DOHH2 (cell line): ENCODE measurements at regions not wholly inside any gene's neighbourhood (a gene's known extent, or its start where the extent isn't known, plus 50 kb on each side); places are given as distances from the start of the nearest gene placed in this dataset.
A peak's percentile ranks its signal among the peaks of the same experiment; 100 is the strongest.
"Not testable (repeated sequence)": the region's sequence is repeated elsewhere in the genome, so short reads cannot be mapped to it uniquely, and the experiment has no call there.

ENCODE experiments used
- H3F3A ChIP-seq: fragments of 200-600 bp; sonication (generic), shearing (Covaris generic); 2 replicates; pipeline ENCODE4 v1.6.0; 2016; ENCODE audit warnings: antibody characterized with exemption, mild to moderate bottlenecking; ENCODE audit not compliant: control insufficient read depth, insufficient read depth
- H3K27ac ChIP-seq: fragments of 200-600 bp; sonication (generic); 2 replicates; pipeline ENCODE4 v1.5.1; 2014; ENCODE audit warnings: low read depth, mild to moderate bottlenecking, low read length, moderate library complexity
- H3K27me3 ChIP-seq: fragments of 200-600 bp; sonication (generic); 2 replicates; pipeline ENCODE4 v1.6.1; 2014; ENCODE audit warnings: mild to moderate bottlenecking, low read length, mixed read lengths; ENCODE audit not compliant: control insufficient read depth
- H3K36me3 ChIP-seq: fragments of 200-600 bp; sonication (generic); 2 replicates; pipeline ENCODE4 v1.6.1; 2014; ENCODE audit warnings: mild to moderate bottlenecking, low read length, moderate library complexity, mixed read lengths; ENCODE audit not compliant: control insufficient read depth
- H3K4me1 ChIP-seq: fragments of 200-600 bp; sonication (generic); 2 replicates; pipeline ENCODE4 v1.6.1; 2014; ENCODE audit warnings: mild to moderate bottlenecking, low read length, mixed read lengths; ENCODE audit not compliant: control insufficient read depth
- H3K4me2 ChIP-seq: fragments of 200-600 bp; sonication (generic); 2 replicates; pipeline ENCODE4 v1.6.0; 2014; ENCODE audit warnings: mild to moderate bottlenecking, low read length, moderate library complexity
- H3K4me3 ChIP-seq: fragments of 200-600 bp; sonication (generic); 2 replicates; pipeline ENCODE4 v1.5.1; 2014; ENCODE audit warnings: mild to moderate bottlenecking, low read length, mixed read lengths
- H3K79me2 ChIP-seq: fragments of 200-600 bp; sonication (generic); 2 replicates; pipeline ENCODE4 v1.6.1; 2014; ENCODE audit warnings: mild to moderate bottlenecking, low read length, mixed read lengths; ENCODE audit not compliant: control insufficient read depth
- H3K9me2 ChIP-seq: fragments of 200-600 bp; sonication (generic); replicated peaks from 2 replicates; pipeline ENCODE4 v1.6.1; 2014; ENCODE audit warnings: mild to moderate bottlenecking, low read length, mixed read lengths; ENCODE audit not compliant: control insufficient read depth
- H3K9me3 ChIP-seq: fragments of 200-600 bp; sonication (generic); 2 replicates; pipeline ENCODE4 v1.6.1; 2014; ENCODE audit warnings: antibody characterized with exemption, low read length, mixed read lengths; ENCODE audit not compliant: control insufficient read depth, insufficient read depth
- H4K20me1 ChIP-seq: fragments of 200-600 bp; sonication (generic); 2 replicates; pipeline ENCODE4 v1.6.0; 2014; ENCODE audit warnings: low read depth, mild to moderate bottlenecking, antibody characterized with exemption, low read length, moderate library complexity; ENCODE audit not compliant: control insufficient read depth, insufficient read depth
- EZH2phosphoT487 ChIP-seq: fragments of 200-600 bp; sonication (generic); IDR thresholded peaks from 2 replicates; pipeline ENCODE4 v1.6.1; 2017; ENCODE audit warnings: borderline replicate concordance, mild to moderate bottlenecking, antibody characterized with exemption, low read length, moderate library complexity, mixed read lengths
- TF ChIP-seq, protein P1 (sequence below): fragments of 200-600 bp; sonication (generic); IDR thresholded peaks from one replicate; pipeline ENCODE4 v1.5.1; 2014; ENCODE audit warnings: antibody characterized with exemption, mild to moderate bottlenecking, low read depth, low read length; ENCODE audit not compliant: poor library complexity, severe bottlenecking

DNA sequence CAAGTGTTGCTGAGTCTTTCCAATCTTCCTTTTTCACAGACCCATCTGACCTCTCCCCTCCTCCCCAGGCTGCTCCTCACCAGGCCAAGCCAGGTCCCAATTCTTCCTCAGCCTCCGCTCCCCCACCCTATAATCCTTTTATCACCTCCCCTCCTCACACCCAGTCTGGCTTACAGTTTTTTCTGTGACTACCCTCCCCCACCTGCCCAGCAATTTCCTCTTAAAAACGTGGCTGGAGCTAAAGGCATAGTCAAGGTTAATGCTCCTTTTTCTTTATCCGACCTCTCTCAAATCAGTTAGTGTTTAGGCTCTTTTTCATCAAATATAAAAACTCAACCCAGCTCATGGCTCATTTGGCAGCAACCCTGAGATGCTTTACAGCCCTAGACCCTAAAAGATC is 270.9 kb downstream of the NUF2 start:
- not testable (repeated sequence) for H3K27me3 ChIP-seq, H3K4me2 ChIP-seq, H3K9me2 ChIP-seq

DNA sequence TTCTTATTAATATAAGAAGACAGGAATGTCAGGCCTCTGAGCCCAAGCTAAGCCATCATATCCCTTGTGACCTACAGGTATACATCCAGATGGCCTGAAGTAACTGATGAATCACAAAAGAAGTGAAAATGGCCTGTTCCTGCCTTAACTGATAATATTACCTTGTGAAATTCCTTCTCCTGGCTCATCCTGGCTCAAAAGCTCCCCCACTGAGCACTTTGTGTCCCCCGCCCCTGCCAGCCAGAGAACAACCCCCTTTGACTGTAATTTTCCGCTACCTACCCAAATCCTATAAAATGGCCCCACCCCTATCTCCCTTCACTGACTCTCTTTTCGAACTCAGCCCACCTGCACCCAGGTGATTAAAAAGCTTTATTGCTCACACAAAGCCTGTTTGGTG is 274.4 kb downstream of the NUF2 start:
- H3K9me2 ChIP-seq, H3K27ac ChIP-seq, H3K79me2 ChIP-seq, H4K20me1 ChIP-seq, H3F3A ChIP-seq, H3K4me2 ChIP-seq, H3K36me3 ChIP-seq, H3K4me3 ChIP-seq, H3K9me3 ChIP-seq, H3K27me3 ChIP-seq: not testable (repeated sequence)
- H3K4me1 ChIP-seq, result peaks cover 16% of the 10 kb centered on the region

More for the DNA sequence above, 270.9 kb downstream of the NUF2 start:
- H3K27ac ChIP-seq, H3K79me2 ChIP-seq, H3F3A ChIP-seq, H3K9me3 ChIP-seq, H4K20me1 ChIP-seq, H3K4me3 ChIP-seq, H3K36me3 ChIP-seq: not testable (repeated sequence)
- peaks cover 14% of the 10 kb centered on the region for H3K4me1 ChIP-seq

DNA sequence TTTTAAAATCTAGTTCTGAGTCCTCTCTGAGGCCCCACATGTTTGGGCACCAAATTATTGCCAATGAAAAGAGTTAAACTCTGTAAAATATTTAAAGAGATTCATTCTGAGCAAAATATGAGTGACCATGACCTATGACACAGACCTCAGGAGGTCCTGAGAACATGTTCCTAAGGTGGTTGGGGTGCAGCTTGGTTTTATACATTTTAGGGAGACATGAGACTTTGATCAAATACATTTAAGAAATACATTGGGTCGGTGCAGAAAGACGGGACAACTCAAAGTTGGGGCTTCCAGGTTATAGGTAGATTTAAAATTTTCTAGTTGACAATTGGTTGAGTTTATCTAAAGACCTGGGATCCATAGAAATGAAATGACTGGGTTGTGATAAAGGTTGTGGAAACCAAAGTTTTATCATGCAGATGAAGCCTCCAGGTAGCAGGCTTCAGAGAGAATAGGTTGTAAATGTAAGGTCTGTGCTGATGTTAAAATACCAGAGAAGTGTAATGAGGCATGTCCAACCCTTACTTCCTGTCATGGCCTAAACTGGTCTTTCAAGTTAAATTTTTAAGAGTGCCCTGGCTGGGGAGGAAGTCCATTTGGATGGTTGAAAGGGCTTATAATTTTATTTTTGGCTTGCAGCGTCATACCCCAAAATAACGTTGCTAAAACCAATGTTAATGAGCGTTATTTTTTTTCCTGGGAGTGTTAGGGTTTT is 274.9 kb downstream of the NUF2 start:
- H3K79me2 ChIP-seq, result no peaks in the 10 kb centered on the region
- H4K20me1 ChIP-seq, result no peaks in the 10 kb centered on the region
- peaks cover 16% of the 10 kb centered on the region for H3K4me1 ChIP-seq
- no peaks in the 10 kb centered on the region for H3K27me3 ChIP-seq
- H3K4me3 ChIP-seq, result peak overlapping the region; percentile 8; the same call in 1 of the 2 replicates
- peak overlapping the region; percentile 36 for H3K4me2 ChIP-seq
- no peaks in the 10 kb centered on the region for H3K9me3 ChIP-seq
- no peaks in the 10 kb centered on the region for H3K36me3 ChIP-seq
- H3F3A ChIP-seq, result no peaks in the 10 kb centered on the region
- H3K9me2 ChIP-seq, result no peaks in the 10 kb centered on the region
- TF ChIP-seq, protein P1, sequence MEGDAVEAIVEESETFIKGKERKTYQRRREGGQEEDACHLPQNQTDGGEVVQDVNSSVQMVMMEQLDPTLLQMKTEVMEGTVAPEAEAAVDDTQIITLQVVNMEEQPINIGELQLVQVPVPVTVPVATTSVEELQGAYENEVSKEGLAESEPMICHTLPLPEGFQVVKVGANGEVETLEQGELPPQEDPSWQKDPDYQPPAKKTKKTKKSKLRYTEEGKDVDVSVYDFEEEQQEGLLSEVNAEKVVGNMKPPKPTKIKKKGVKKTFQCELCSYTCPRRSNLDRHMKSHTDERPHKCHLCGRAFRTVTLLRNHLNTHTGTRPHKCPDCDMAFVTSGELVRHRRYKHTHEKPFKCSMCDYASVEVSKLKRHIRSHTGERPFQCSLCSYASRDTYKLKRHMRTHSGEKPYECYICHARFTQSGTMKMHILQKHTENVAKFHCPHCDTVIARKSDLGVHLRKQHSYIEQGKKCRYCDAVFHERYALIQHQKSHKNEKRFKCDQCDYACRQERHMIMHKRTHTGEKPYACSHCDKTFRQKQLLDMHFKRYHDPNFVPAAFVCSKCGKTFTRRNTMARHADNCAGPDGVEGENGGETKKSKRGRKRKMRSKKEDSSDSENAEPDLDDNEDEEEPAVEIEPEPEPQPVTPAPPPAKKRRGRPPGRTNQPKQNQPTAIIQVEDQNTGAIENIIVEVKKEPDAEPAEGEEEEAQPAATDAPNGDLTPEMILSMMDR, result no peak
- TF ChIP-seq EZH2phosphoT487, result no peak
- H3K27ac ChIP-seq, result peak overlapping the region; percentile 29

DNA sequence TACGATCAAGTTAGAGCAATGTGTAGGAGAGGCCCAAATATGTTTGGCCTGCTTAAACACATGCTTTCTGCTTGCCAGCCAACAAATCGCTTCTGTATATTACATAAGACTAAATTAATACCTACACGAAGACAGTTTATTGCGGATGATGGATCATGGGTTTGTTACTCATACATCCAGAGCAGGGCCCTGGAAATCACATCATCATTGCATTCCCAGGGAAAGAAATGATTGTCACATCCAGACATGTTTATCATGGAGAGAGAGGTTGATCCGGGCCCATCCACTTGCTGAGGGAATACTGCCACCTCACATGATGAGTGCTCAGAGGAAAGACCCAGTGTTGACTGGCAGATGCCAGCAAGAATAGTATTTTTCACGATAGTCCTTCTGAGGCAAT is 282.6 kb downstream of the NUF2 start:
- no peaks in the 10 kb centered on the region; the same call in 1 of the 2 replicates for H3K27me3 ChIP-seq
- no peaks in the 10 kb centered on the region for H3K36me3 ChIP-seq
- H4K20me1 ChIP-seq, result no peaks in the 10 kb centered on the region
- H3K27ac ChIP-seq, result no peak overlapping the region
- H3K4me2 ChIP-seq, result no peak overlapping the region
- no peaks in the 10 kb centered on the region for H3K9me3 ChIP-seq
- H3K4me1 ChIP-seq, result no peaks in the 10 kb centered on the region
- H3K4me3 ChIP-seq, result no peak overlapping the region
- TF ChIP-seq, protein P1, result no peak
- no peak for TF ChIP-seq EZH2phosphoT487
- no peaks in the 10 kb centered on the region for H3K79me2 ChIP-seq
- H3F3A ChIP-seq, result no peaks in the 10 kb centered on the region
- H3K9me2 ChIP-seq, result no peaks in the 10 kb centered on the region
